K562 (cell line): ENCODE measurements at regions not wholly inside any gene's neighbourhood (a gene's known extent, or its start where the extent isn't known, plus 50 kb on each side); places are given as distances from the start of the nearest gene placed in this dataset.

Source experiments
- BRD4 ChIP-seq: fragments of 200-600 bp; sonication (generic); IDR thresholded peaks from 2 replicates; pipeline ENCODE4 v1.6.1; 2017; ENCODE audit warnings: inconsistent platforms
- BRF2 ChIP-seq: IDR thresholded peaks from 3 replicates; pipeline ENCODE4 v1.6.1; 2011; ENCODE audit warnings: borderline replicate concordance, mild to moderate bottlenecking; ENCODE audit not compliant: insufficient read length, insufficient read depth
- CHAMP1 ChIP-seq: fragments of 450-650 bp; IDR thresholded peaks from 2 replicates; pipeline ENCODE4 v1.6.1; 2016; ENCODE audit warnings: mild to moderate bottlenecking
- DMBX1 ChIP-seq: fragments of 250-450 bp; sonication (Bioruptor Pico); IDR thresholded peaks from 2 replicates; pipeline ENCODE4 v1.8.0; 2022; ENCODE audit warnings: inconsistent platforms, mild to moderate bottlenecking, moderate library complexity, borderline replicate concordance
- EHMT2 ChIP-seq: fragments of 450-650 bp; IDR thresholded peaks from 2 replicates; pipeline ENCODE4 v1.6.1; 2018; ENCODE audit warnings: antibody characterized with exemption
- ELK1 ChIP-seq: sonication (generic); formaldehyde crosslinking; IDR thresholded peaks from 2 replicates; pipeline ENCODE4 v1.8.1; 2022; ENCODE audit warnings: missing genetic modification reagents
- KAT2B ChIP-seq: IDR thresholded peaks from one replicate; pipeline ENCODE4 v1.6.1; 2012; ENCODE audit warnings: low read depth, mild to moderate bottlenecking, control low read depth, inconsistent platforms, low read length, moderate library complexity
- MAZ ChIP-seq, 2 experiments: fragments of 450-650 bp in 1 of 2; sonication (generic) in 1 of 2; formaldehyde crosslinking; IDR thresholded peaks in 1 of 2; conservative IDR thresholded peaks in 1 of 2; 2 replicates each; pipeline versions ENCODE4 v1.4.0 to v1.5.0; 2020; ENCODE audit warnings: mild to moderate bottlenecking in 1 of 2, missing genetic modification reagents in 1 of 2
- MIER1 ChIP-seq: fragments of 450-650 bp; IDR thresholded peaks from 2 replicates; pipeline ENCODE4 v1.6.1; 2016; ENCODE audit warnings: antibody characterized with exemption, mild to moderate bottlenecking, low read depth
- NR2F6 ChIP-seq: fragments of 450-650 bp; formaldehyde crosslinking; IDR thresholded peaks from 2 replicates; pipeline ENCODE4 v1.4.0; 2020; ENCODE audit warnings: mild to moderate bottlenecking
- PCBP1 ChIP-seq: fragments of 200-400 bp; formaldehyde crosslinking; IDR thresholded peaks from 2 replicates; pipeline ENCODE4 v1.6.1; 2018; ENCODE audit warnings: mild to moderate bottlenecking, low read depth, low read length; ENCODE audit not compliant: poor library complexity, severe bottlenecking
- POU5F1 ChIP-seq: fragments of 150-350 bp; IDR thresholded peaks from 2 replicates; pipeline ENCODE4 v1.6.1; 2014; ENCODE audit warnings: borderline replicate concordance, low read length, low read depth, mild to moderate bottlenecking; ENCODE audit not compliant: partially characterized antibody
- RBM34 ChIP-seq: fragments of 200-400 bp; formaldehyde crosslinking; IDR thresholded peaks from 2 replicates; pipeline ENCODE4 v1.6.1; 2018; ENCODE audit warnings: low read length, borderline replicate concordance; ENCODE audit not compliant: insufficient read depth
- RCOR1 ChIP-seq, 2 experiments: IDR thresholded peaks; 2 replicates each; pipeline ENCODE4 v1.6.1; 2012; ENCODE audit warnings: low read depth in 2 of 2, low read length in 2 of 2, borderline replicate concordance in 1 of 2, improper control_type of control experiment in 1 of 2
- SNIP1 ChIP-seq: fragments of 450-650 bp; IDR thresholded peaks from 2 replicates; pipeline ENCODE4 v1.7.1; 2017; ENCODE audit warnings: low read depth, mild to moderate bottlenecking
- TEAD4 ChIP-seq, 2 experiments: sonication (generic) in 1 of 2; formaldehyde crosslinking in 1 of 2; IDR thresholded peaks; 2 replicates each; pipeline versions ENCODE4 v1.6.1 to v1.8.0; 2012 to 2022; ENCODE audit warnings: borderline replicate concordance in 1 of 2, inconsistent platforms in 1 of 2, low read length in 1 of 2, mild to moderate bottlenecking in 1 of 2, missing genetic modification reagents in 1 of 2
- TRIM24 ChIP-seq, 2 experiments: fragments of 450-650 bp; IDR thresholded peaks; 2 replicates each; pipeline ENCODE4 v1.6.1; 2016
- ZBTB9 ChIP-seq: fragments of 450-650 bp; formaldehyde crosslinking; IDR thresholded peaks from 2 replicates; pipeline ENCODE4 v1.4.0; 2020; ENCODE audit warnings: mild to moderate bottlenecking, moderate library complexity
- ZKSCAN3 ChIP-seq: fragments of 250-450 bp; sonication (Bioruptor Pico); IDR thresholded peaks from 2 replicates; pipeline ENCODE4 v1.4.0; 2020
- ZNF232 ChIP-seq: sonication (generic); formaldehyde crosslinking; IDR thresholded peaks from 2 replicates; pipeline ENCODE4 v1.8.0; 2022; ENCODE audit warnings: mild to moderate bottlenecking, missing genetic modification reagents
- ZNF282 ChIP-seq: sonication (generic); formaldehyde crosslinking; IDR thresholded peaks from 2 replicates; pipeline ENCODE4 v1.8.1; 2023; ENCODE audit warnings: missing genetic modification reagents
- ZNF316 ChIP-seq: fragments of 450-650 bp; IDR thresholded peaks from 2 replicates; pipeline ENCODE4 v1.6.1; 2016

GRCh38 chr7:149624419-149625339 is 127.1 kb upstream of the ZNF746 start (continued):
- TF ChIP-seq RBM34, result peak; percentile 89; the same call in 1 of the 2 replicates
- no peak for TF ChIP-seq EHMT2
- TF ChIP-seq DMBX1 (CRISPR knock-in tag), result no peak
- no peak for TF ChIP-seq BRF2
- no peak for TF ChIP-seq POU5F1
- TF ChIP-seq MAZ (CRISPR knock-in tag; conservative IDR thresholded peaks at IDR 0.05 in 1 of 2, IDR thresholded peaks at IDR 0.05 in 1 of 2), result peak; percentile 92; a peak in 3 of 4 replicates
- no peak; a peak in 1 of 4 replicates for TF ChIP-seq TRIM24 (IDR thresholded peaks at IDR 0.05)
- TF ChIP-seq ZNF282 (CRISPR knock-in tag), result peak; percentile 84
- 0 out of 2 replicates have a peak, but pooled peaks have one; percentile 38 for TF ChIP-seq SNIP1
- no peak for TF ChIP-seq CHAMP1
- TF ChIP-seq ZNF316, result no peak
- TF ChIP-seq RCOR1 (IDR thresholded peaks at IDR 0.05; ENCODE audit: borderline replicate concordance in 1 of 2, low read depth in 2 of 2, low read length in 2 of 2), result peak in 1 of 2 experiments; percentile 75; a peak in 2 of 4 replicates
- peak; percentile 56 for TF ChIP-seq PCBP1
- TF ChIP-seq TEAD4 (IDR thresholded peaks at IDR 0.05; ENCODE audit: low read length), result no peak; the same call in 1 of the 2 replicates
- peak; percentile 77; the same call in 1 of the 2 replicates for TF ChIP-seq TEAD4 (CRISPR knock-in tag; IDR thresholded peaks at IDR 0.05; ENCODE audit: borderline replicate concordance)
- peak; percentile 73; the same call in 1 of the 2 replicates for TF ChIP-seq ELK1
- no peak for TF ChIP-seq KAT2B
- peak; percentile 57 for TF ChIP-seq ZBTB9 (CRISPR knock-in tag)
- no peak for TF ChIP-seq NR2F6 (CRISPR knock-in tag)
- no peak for TF ChIP-seq ZKSCAN3 (CRISPR knock-in tag)
- TF ChIP-seq ZNF232 (CRISPR knock-in tag), result peak; percentile 84; the same call in 1 of the 2 replicates
- TF ChIP-seq MIER1, result no peak
- peak; percentile 44; the same call in 1 of the 2 replicates for TF ChIP-seq BRD4
